Ectodermal cell (in vitro differentiated cells): ENCODE measurements at regions not wholly inside any gene's neighbourhood (a gene's known extent, or its start where the extent isn't known, plus 50 kb on each side); places are given as distances from the start of the nearest gene placed in this dataset.

Experiments
- H3K27ac ChIP-seq: 2 replicates; pipeline ENCODE4 v1.7.0; 2013; ENCODE audit warnings: mild to moderate bottlenecking, low read depth, low read length; ENCODE audit not compliant: insufficient read depth, poor library complexity, severe bottlenecking
- H3K27me3 ChIP-seq: 2 replicates; pipeline ENCODE4 v1.7.0; 2013; ENCODE audit warnings: mild to moderate bottlenecking, low read length; ENCODE audit not compliant: insufficient read depth, control insufficient read depth, poor library complexity, severe bottlenecking
- H3K36me3 ChIP-seq: one replicate; pipeline ENCODE4 v1.7.0; 2013; ENCODE audit warnings: low read length; ENCODE audit not compliant: control insufficient read depth, insufficient read depth
- H3K4me1 ChIP-seq: one replicate; pipeline ENCODE4 v1.7.0; 2013; ENCODE audit warnings: low read length; ENCODE audit not compliant: control insufficient read depth, insufficient read depth
- H3K4me3 ChIP-seq: 2 replicates; pipeline ENCODE4 v1.7.0; 2013; ENCODE audit warnings: low read depth, low read length, control low read depth; ENCODE audit not compliant: insufficient read depth
- H3K9me3 ChIP-seq: 2 replicates; pipeline ENCODE4 v1.7.0; 2013; ENCODE audit warnings: mild to moderate bottlenecking, low read length, moderate library complexity; ENCODE audit not compliant: control insufficient read depth
- WGBS, 2 experiments: methylation state at CpG; one replicate each; pipeline ENCODE4 v1.1.7; 2013; ENCODE audit warnings: missing lambda C conversion rate in 2 of 2; 5-methylcytosine and 5-hydroxymethylcytosine counted together

- H3K27me3 ChIP-seq = no peaks in the 10 kb centered on the region
- H3K4me3 ChIP-seq = no peak overlapping the region
- no peaks in the 10 kb centered on the region for H3K4me1 ChIP-seq
- no peaks in the 10 kb centered on the region for H3K9me3 ChIP-seq
- WGBS, 2 experiments = 92 to 96% methylated on average over 8 of the region's 8 CpGs
- H3K36me3 ChIP-seq = no peaks in the 10 kb centered on the region
- no peak overlapping the region for H3K27ac ChIP-seq
Measured at GRCh38 chr18:60740313-60740712, 367.7 kb upstream of the MC4R start.

DNA sequence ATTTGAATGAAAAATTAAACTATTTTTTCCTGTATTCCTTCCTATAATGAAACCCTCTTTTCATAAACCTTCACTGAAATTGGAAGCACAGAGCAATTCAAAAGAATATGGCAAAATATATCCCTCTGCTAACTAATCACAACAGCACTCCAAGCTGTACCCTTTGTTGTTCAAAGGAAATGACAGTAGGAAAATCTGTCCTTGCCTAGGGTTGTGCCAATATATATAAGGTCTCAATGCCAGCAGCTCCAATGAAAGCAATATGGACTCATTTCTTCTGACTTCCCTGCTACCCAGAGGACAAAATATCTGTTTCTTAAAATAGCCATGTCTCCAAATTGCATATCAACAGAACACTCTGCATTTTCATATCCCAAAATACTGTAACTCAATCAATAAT, 373.9 kb upstream of the MC4R start:
- Histone ChIP-seq H3K4me3 (no peak overlapping the region), H3K36me3 (no peaks in the 10 kb centered on the region), H3K27ac (no peak overlapping the region), H3K4me1 (no peaks in the 10 kb centered on the region), H3K9me3 (no peaks in the 10 kb centered on the region), H3K27me3 (no peaks in the 10 kb centered on the region)

- H3K9me3 ChIP-seq = no peaks in the 10 kb centered on the region
- H3K4me1 ChIP-seq = no peaks in the 10 kb centered on the region
- H3K27me3 ChIP-seq = no peaks in the 10 kb centered on the region
- no peak overlapping the region for H3K4me3 ChIP-seq
- H3K27ac ChIP-seq = no peak overlapping the region
- H3K36me3 ChIP-seq = no peaks in the 10 kb centered on the region
Measured at GRCh38 chr18:60746919-60747318, 374.3 kb upstream of the MC4R start.

DNA sequence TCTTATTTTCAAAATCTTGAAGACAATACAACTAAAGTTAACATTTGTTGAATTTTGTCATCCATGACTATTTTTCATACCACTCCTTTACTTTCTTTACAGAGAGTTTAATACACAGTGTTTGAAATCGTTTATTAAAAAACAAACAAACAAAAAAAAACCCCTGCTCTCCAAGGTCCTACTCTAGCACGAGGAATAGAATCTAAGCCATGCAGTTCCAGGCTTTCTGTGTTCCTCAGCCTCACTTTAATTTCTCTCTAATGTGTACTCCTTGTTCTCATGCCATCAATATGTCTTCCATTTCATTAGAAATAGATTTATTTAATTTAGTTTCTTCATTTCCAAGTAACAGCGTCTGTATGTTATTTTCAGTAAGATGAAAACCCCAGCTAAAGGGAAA, 381.2 kb upstream of the MC4R start:
- no peak overlapping the region for H3K4me3 ChIP-seq
- no peak overlapping the region for H3K27ac ChIP-seq
- no peaks in the 10 kb centered on the region for H3K36me3 ChIP-seq
- no peaks in the 10 kb centered on the region for H3K4me1 ChIP-seq
- H3K27me3 ChIP-seq = no peaks in the 10 kb centered on the region
- no peaks in the 10 kb centered on the region for H3K9me3 ChIP-seq
- WGBS, 2 experiments = 86 to 97% methylated on average over 2 of the region's 3 CpGs

DNA sequence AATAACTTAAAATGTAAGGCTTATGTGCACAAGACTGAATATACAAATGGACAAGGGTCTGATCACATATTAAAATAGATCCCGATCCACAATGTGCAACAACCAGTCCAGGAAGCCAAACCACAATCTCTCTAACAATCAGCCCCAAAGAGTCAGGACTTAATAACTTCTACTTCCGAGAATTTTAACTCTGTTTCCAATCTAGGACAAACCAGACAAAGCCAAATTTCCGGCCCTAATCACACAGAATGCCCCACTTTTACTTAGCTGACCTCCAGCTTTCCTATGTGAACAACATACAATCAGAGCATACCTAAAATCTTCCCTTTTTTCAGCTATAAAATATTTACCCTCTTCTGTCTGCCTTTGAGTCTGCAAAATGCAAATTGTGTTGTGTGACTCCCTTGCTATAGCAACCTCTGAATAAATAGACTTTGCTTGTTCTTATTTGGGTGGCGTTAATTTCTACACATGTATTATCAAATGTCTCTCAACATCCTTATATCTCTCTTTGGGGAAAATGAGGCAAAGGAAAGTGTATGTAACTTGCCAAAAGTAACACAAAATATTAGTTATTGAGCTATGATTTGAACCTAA, 381.9 kb upstream of the MC4R start:
- no peaks in the 10 kb centered on the region for H3K9me3 ChIP-seq
- no peaks in the 10 kb centered on the region for H3K27me3 ChIP-seq
- 90 to 93% methylated on average over 3 of the region's 4 CpGs for WGBS, 2 experiments
- no peaks in the 10 kb centered on the region for H3K4me1 ChIP-seq
- no peaks in the 10 kb centered on the region for H3K36me3 ChIP-seq
- H3K27ac ChIP-seq = no peak overlapping the region
- H3K4me3 ChIP-seq = no peak overlapping the region

- H3K4me3 ChIP-seq = no peak overlapping the region
- no peaks in the 10 kb centered on the region for H3K27me3 ChIP-seq
- no peaks in the 10 kb centered on the region for H3K9me3 ChIP-seq
- WGBS, 2 experiments = 83 to 91% methylated on average over 3 to 5 of the region's 5 CpGs
- H3K4me1 ChIP-seq = no peaks in the 10 kb centered on the region
- H3K27ac ChIP-seq = no peak overlapping the region
- no peaks in the 10 kb centered on the region for H3K36me3 ChIP-seq
Measured at GRCh38 chr18:60755134-60755533, 382.6 kb upstream of the MC4R start.

DNA sequence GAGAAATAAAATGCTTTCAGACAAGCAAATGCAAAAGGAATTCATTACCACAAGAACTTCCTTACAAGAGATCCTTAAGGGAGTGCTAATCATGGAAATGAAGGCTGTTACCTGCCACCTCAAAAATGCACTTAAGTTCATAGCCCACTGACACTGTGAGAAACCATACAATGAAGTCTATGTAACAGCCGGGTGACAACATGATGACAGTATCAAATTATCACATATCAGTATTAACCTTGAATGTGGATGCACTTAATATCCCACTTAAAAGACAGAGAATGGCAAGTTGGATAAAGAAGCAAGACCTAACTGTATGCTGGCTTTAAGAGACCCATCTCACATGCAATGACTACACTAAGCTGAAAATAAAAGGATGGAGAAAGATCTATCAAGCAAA, 403.4 kb upstream of the MC4R start:
- 100% methylated on average over 1 of the region's 1 CpG for WGBS, 2 experiments
- H3K27me3 ChIP-seq = no peaks in the 10 kb centered on the region
- H3K4me1 ChIP-seq = no peaks in the 10 kb centered on the region
- no peak overlapping the region for H3K4me3 ChIP-seq
- no peaks in the 10 kb centered on the region for H3K36me3 ChIP-seq
- no peak overlapping the region for H3K27ac ChIP-seq
- no peaks in the 10 kb centered on the region for H3K9me3 ChIP-seq

- Histone ChIP-seq H3K36me3 (no peaks in the 10 kb centered on the region), H3K4me3 (no peak overlapping the region)
Measured at GRCh38 chr18:60784161-60784560, 411.6 kb upstream of the MC4R start.

DNA sequence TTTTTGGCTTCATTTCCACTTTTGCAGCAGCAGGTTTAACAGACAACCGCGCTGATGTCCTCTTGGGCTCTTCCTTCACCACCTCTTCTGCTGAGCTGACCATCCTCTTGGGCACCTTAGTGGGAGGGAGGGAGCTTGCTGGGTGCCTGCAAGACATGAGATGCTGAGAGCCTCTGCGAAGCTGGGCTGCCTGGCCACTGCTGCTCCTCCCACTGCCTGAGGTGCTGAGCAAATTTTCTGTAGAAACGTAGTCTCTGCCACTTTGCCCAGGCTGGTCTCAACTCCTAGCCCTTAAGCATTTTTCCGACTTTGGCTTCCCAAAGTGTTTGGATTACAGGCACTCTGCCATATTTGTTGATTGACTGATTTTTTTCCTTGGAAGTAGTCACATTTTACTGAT, 422.2 kb upstream of the MC4R start:
- Histone ChIP-seq H3K9me3 (no peaks in the 10 kb centered on the region), H3K27me3 (no peaks in the 10 kb centered on the region), H3K4me1 (no peaks in the 10 kb centered on the region), H3K4me3 (no peak overlapping the region), H3K27ac (no peak overlapping the region), H3K36me3 (no peaks in the 10 kb centered on the region)
- WGBS, 2 experiments = 83 to 85% methylated on average over 5 of the region's 5 CpGs

More at GRCh38 chr18:60784161-60784560, 411.6 kb upstream of the MC4R start:
- H3K9me3 ChIP-seq = no peaks in the 10 kb centered on the region
- WGBS, 2 experiments = 89 to 95% methylated on average over 1 of the region's 1 CpG
- H3K27ac ChIP-seq = no peak overlapping the region
- H3K4me1 ChIP-seq = no peaks in the 10 kb centered on the region
- H3K27me3 ChIP-seq = no peaks in the 10 kb centered on the region

GRCh38 chr18:60804415-60804814, 431.8 kb upstream of the MC4R start:
- Histone ChIP-seq H3K36me3 (no peaks in the 10 kb centered on the region), H3K4me3 (no peak overlapping the region), H3K4me1 (no peaks in the 10 kb centered on the region), H3K27ac (no peak overlapping the region), H3K9me3 (no peaks in the 10 kb centered on the region), H3K27me3 (no peaks in the 10 kb centered on the region)
- 20 to 33% methylated on average over 3 of the region's 3 CpGs for WGBS, 2 experiments

GRCh38 chr18:60809937-60810336, 437.4 kb upstream of the MC4R start:
- 92 to 96% methylated on average over 2 of the region's 2 CpGs for WGBS, 2 experiments
- Histone ChIP-seq H3K9me3 (no peaks in the 10 kb centered on the region), H3K27me3 (no peaks in the 10 kb centered on the region), H3K4me3 (no peak overlapping the region), H3K4me1 (no peaks in the 10 kb centered on the region), H3K27ac (no peak overlapping the region), H3K36me3 (no peaks in the 10 kb centered on the region)
